ENCODE measurements at regions not wholly inside any gene's neighbourhood (a gene's known extent, or its start where the extent isn't known, plus 50 kb on each side); places are given as distances from the start of the nearest gene placed in this dataset.
A peak's percentile ranks its signal among the peaks of the same experiment; 100 is the strongest.
"Not testable (repeated sequence)": the region's sequence is repeated elsewhere in the genome, so short reads cannot be mapped to it uniquely, and the experiment has no call there.

DNA sequence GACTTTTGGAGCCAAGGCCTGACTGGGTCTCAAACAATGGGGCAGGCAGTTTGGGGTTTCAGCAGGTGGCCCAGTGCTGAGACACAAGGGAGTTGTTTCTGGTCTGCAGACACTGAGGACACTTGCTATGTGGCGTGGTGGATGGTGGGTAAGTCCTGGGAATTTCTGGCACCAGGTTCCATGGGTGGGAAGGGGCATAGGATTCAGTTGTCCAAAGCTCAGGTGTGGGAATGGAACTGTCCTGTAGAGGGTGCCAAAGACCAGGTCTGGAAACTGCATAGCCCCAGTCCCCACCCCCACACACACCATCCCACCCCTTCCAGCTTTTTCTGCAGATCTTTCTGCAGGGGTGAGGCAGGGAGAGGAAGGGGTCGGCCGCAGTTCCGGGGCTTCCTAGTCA is 944.5 kb downstream of the SPATA31A6 start:
- H3K27ac ChIP-seq (ENCODE audit: low read depth, low read length); H3K79me2 ChIP-seq (ENCODE audit: insufficient read depth, low read length); DNase-seq (ENCODE audit: insufficient read length, low spot score, missing footprints); H4K20me1 ChIP-seq (ENCODE audit: insufficient read depth, low read length); H3K36me3 ChIP-seq (ENCODE audit: insufficient read depth, low read length); H3K4me3 ChIP-seq (ENCODE audit: insufficient read depth, low read length); H3K27me3 ChIP-seq (ENCODE audit: insufficient read depth, low read length); H2AFZ ChIP-seq (ENCODE audit: low read length); H3K9me3 ChIP-seq (ENCODE audit: low read depth, low read length); H3K4me1 ChIP-seq (ENCODE audit: insufficient read depth, low read length); H3K4me2 ChIP-seq (ENCODE audit: insufficient read depth, low read length): not testable (repeated sequence)

DNA sequence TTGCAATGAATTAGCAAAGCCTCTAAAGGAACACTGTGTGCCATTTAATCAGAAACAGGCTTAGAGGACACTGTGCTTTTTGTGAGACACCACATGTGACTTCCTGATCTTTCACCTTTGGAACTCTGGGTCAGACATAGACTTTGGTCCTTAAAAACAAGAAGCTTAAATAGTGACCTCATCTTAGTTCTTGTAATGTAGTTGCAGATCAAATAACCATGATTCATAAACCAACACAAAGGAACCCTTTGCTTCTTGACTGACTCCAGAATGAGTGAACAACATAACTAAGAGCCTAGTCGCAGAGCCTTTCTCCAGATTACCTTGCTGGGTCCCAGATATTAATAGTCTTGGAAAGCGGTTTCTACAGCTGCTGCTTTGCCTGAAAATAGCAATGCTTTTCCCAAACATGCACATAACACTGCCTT is 947.3 kb downstream of the SPATA31A6 start:
- H3K36me3 ChIP-seq (ENCODE audit: insufficient read depth, low read length); H4K20me1 ChIP-seq (ENCODE audit: insufficient read depth, low read length); H3K27ac ChIP-seq (ENCODE audit: low read depth, low read length); H3K27me3 ChIP-seq (ENCODE audit: insufficient read depth, low read length); H3K79me2 ChIP-seq (ENCODE audit: insufficient read depth, low read length); H3K9me3 ChIP-seq (ENCODE audit: low read depth, low read length); H3K4me2 ChIP-seq (ENCODE audit: insufficient read depth, low read length); H3K4me3 ChIP-seq (ENCODE audit: insufficient read depth, low read length); H2AFZ ChIP-seq (ENCODE audit: low read length); H3K4me1 ChIP-seq (ENCODE audit: insufficient read depth, low read length): not testable (repeated sequence)
- DNase-seq (ENCODE audit: insufficient read length, low spot score, missing footprints), result peak; percentile 14

DNA sequence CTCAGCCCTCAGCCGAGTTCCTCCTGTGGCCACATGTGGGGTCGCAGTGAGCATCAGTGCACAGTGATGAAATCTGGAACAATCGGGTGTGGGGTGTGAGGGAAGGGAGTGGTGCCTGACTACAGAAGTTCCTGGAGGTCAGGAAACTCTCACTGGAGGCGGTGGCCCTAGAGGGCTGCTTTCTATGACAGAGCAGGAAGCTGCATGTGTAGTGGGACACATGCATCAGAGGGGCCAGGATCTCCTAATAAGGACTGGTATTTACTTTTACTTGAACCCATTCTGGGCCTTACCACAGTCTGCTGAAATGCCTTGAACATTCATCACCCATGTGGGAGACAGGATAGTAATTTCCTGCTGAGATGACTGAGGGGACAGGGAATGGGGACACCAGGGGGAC is 952.0 kb downstream of the SPATA31A6 start:
- H3K9me3 ChIP-seq (ENCODE audit: low read depth, low read length); H3K79me2 ChIP-seq (ENCODE audit: insufficient read depth, low read length); H3K27me3 ChIP-seq (ENCODE audit: insufficient read depth, low read length); H2AFZ ChIP-seq (ENCODE audit: low read length); H3K4me3 ChIP-seq (ENCODE audit: insufficient read depth, low read length); H3K4me1 ChIP-seq (ENCODE audit: insufficient read depth, low read length); H3K27ac ChIP-seq (ENCODE audit: low read depth, low read length); H3K4me2 ChIP-seq (ENCODE audit: insufficient read depth, low read length); DNase-seq (ENCODE audit: insufficient read length, low spot score, missing footprints); H3K36me3 ChIP-seq (ENCODE audit: insufficient read depth, low read length); H4K20me1 ChIP-seq (ENCODE audit: insufficient read depth, low read length): not testable (repeated sequence)

DNA sequence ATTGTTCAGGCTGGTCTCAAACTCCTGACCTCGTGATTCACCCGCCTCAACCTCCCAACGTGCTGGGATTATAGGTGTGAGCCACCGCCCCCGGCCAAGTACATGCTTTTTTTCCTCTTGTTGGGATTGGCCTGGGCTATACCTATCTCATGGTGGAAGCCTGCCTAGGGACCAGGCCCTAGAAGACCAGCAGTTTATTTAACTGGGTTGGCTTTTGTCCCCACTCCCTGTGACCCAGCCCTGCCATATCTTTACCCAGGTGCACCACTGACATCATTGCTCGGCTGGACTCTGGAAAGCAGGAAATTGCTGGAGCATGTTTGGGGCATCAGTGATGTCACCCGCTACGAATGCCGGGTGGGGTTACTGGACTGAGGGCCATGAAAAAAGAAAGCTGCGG is 955.5 kb downstream of the SPATA31A6 start:
- H2AFZ ChIP-seq (ENCODE audit: low read length); H3K9me3 ChIP-seq (ENCODE audit: low read depth, low read length); H3K4me3 ChIP-seq (ENCODE audit: insufficient read depth, low read length); H4K20me1 ChIP-seq (ENCODE audit: insufficient read depth, low read length); H3K36me3 ChIP-seq (ENCODE audit: insufficient read depth, low read length); H3K27ac ChIP-seq (ENCODE audit: low read depth, low read length); H3K27me3 ChIP-seq (ENCODE audit: insufficient read depth, low read length); H3K4me1 ChIP-seq (ENCODE audit: insufficient read depth, low read length); DNase-seq (ENCODE audit: insufficient read length, low spot score, missing footprints); H3K4me2 ChIP-seq (ENCODE audit: insufficient read depth, low read length); H3K79me2 ChIP-seq (ENCODE audit: insufficient read depth, low read length): not testable (repeated sequence)

DNA sequence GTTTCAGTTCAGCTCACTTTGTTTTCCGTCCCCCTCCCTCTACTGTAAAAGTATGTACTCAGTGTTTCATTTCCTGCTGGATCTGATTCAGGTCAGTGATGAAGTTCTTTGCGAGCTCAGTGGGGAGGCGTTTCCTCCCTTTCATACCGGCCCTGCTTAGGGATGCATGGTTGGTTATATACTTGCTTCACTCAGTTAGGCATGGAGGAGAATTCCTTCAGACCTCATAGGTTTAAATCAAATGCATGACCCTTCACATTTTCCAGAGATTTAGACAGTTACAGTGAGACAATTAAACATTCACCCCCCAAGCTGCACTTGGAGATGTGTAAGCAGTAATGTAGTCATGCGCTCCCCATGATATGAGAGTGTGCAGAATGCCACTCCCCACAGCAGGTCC is 955.9 kb downstream of the SPATA31A6 start:
- not testable (repeated sequence) for H2AFZ ChIP-seq (ENCODE audit: low read length); H3K4me3 ChIP-seq (ENCODE audit: insufficient read depth, low read length); H3K4me1 ChIP-seq (ENCODE audit: insufficient read depth, low read length); H3K79me2 ChIP-seq (ENCODE audit: insufficient read depth, low read length); H3K27ac ChIP-seq (ENCODE audit: low read depth, low read length); H3K4me2 ChIP-seq (ENCODE audit: insufficient read depth, low read length); H3K27me3 ChIP-seq (ENCODE audit: insufficient read depth, low read length); H4K20me1 ChIP-seq (ENCODE audit: insufficient read depth, low read length); H3K9me3 ChIP-seq (ENCODE audit: low read depth, low read length); DNase-seq (ENCODE audit: insufficient read length, low spot score, missing footprints); H3K36me3 ChIP-seq (ENCODE audit: insufficient read depth, low read length)

DNA sequence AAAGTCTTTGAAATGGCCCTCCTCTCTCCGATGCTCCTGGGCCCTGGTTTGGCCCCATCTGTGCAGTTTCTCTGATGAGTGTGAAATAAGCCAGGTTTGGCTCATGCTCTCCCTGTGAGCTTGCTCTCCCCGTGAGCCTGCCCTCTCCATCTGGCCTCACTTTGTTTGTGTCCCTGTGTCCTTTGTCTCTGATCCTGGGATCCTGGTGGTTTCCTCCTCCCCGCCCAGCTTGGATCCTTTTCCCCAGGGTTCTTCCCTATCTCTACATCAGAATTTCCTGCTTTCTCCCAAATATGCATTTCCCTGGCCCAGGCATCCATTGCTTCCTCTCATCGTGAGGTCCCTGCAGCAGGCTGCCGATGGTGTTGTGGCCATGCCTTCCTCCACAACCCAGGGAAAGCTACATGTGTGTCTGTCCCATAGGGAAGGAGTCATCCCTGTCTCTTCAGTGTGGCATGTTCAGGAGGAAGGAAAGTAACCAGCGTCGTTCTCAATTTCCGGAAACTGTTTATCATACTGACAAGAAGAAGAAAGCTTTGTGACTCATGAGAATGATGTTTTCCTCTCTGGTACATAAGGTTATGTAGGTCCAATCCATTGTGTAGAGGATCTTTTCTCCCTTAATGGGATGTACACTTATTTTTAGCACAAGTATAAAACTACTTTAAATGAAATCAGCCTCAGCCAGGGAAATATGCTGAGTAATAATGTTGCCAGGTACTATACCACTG is 956.6 kb downstream of the SPATA31A6 start:
- not testable (repeated sequence) for H2AFZ ChIP-seq (ENCODE audit: low read length); DNase-seq (ENCODE audit: insufficient read length, low spot score, missing footprints); H3K27ac ChIP-seq (ENCODE audit: low read depth, low read length); H3K4me3 ChIP-seq (ENCODE audit: insufficient read depth, low read length); H3K36me3 ChIP-seq (ENCODE audit: insufficient read depth, low read length); H3K4me1 ChIP-seq (ENCODE audit: insufficient read depth, low read length); H3K79me2 ChIP-seq (ENCODE audit: insufficient read depth, low read length); H3K27me3 ChIP-seq (ENCODE audit: insufficient read depth, low read length); H4K20me1 ChIP-seq (ENCODE audit: insufficient read depth, low read length); H3K4me2 ChIP-seq (ENCODE audit: insufficient read depth, low read length); H3K9me3 ChIP-seq (ENCODE audit: low read depth, low read length)

Measured in osteoblast (primary cell).